Fibroblast of mammary gland (primary cell): ENCODE measurements at regions not wholly inside any gene's neighbourhood (a gene's known extent, or its start where the extent isn't known, plus 50 kb on each side); places are given as distances from the start of the nearest gene placed in this dataset.

Experiments used
- DNase-seq: peaks from one replicate; pipeline ENCODE4 v3.0.0-alpha.2; 2010; ENCODE audit warnings: low read depth
- H3K4me3 ChIP-seq: 2 replicates; pipeline ENCODE4 v1.5.1; 2011; ENCODE audit warnings: low read depth, mild to moderate bottlenecking, low read length, moderate library complexity; ENCODE audit not compliant: control insufficient read depth
- CTCF ChIP-seq: conservative IDR thresholded peaks from 2 replicates; pipeline ENCODE4 v1.5.1; 2011; ENCODE audit warnings: low read depth, low read length, inconsistent platforms; ENCODE audit not compliant: control insufficient read depth, insufficient read depth

GRCh38 chr10:76649723-76650127, 987.9 kb downstream of the KCNMA1 start:
- TF ChIP-seq CTCF, result no peak
- peak; percentile 86 for DNase-seq
- no peak overlapping the region for H3K4me3 ChIP-seq

- TF ChIP-seq CTCF, result no peak
- no peak for DNase-seq
- no peak overlapping the region for H3K4me3 ChIP-seq
Measured at GRCh38 chr10:76649254-76649653, 988.4 kb downstream of the KCNMA1 start.

GRCh38 chr10:76647301-76647700, 990.3 kb downstream of the KCNMA1 start:
- peak; percentile 40 for DNase-seq
- TF ChIP-seq CTCF, result no peak
- no peak overlapping the region for H3K4me3 ChIP-seq

- TF ChIP-seq CTCF, result no peak
- DNase-seq, result no peak
- H3K4me3 ChIP-seq, result no peak overlapping the region
Measured at GRCh38 chr10:76645341-76645740, 992.3 kb downstream of the KCNMA1 start.

GRCh38 chr10:76644476-76644875, 993.1 kb downstream of the KCNMA1 start:
- no peak for DNase-seq
- no peak overlapping the region for H3K4me3 ChIP-seq
- no peak for TF ChIP-seq CTCF

GRCh38 chr10:76643511-76643911, 994.1 kb downstream of the KCNMA1 start:
- no peak overlapping the region for H3K4me3 ChIP-seq
- DNase-seq, result no peak
- no peak for TF ChIP-seq CTCF

- no peak for TF ChIP-seq CTCF
- H3K4me3 ChIP-seq, result no peak overlapping the region
- DNase-seq, result no peak
Measured at GRCh38 chr10:76642358-76642757, 995.2 kb downstream of the KCNMA1 start.
